Activated CD4-positive, alpha-beta memory T cell treated with anti-CD3 and anti-CD28 coated beads, Interleukin-2, amount 10 ng/mL, durations not matched to agents 7 days and 5 days (primary cell): ENCODE measurements at regions not wholly inside any gene's neighbourhood (a gene's known extent, or its start where the extent isn't known, plus 50 kb on each side); places are given as distances from the start of the nearest gene placed in this dataset.

Experiments used
- CTCF ChIA-PET: fragments of 350-600 bp; sonication (Branson Sonifier 250); formaldehyde crosslinking; loops from one replicate; lab custom pipeline; 2021; ENCODE audit warnings: antibody characterized with exemption, inconsistent platforms; lab: Charles Lee
- POLR2A ChIA-PET: fragments of 350-600 bp; sonication (Branson Sonifier 250); formaldehyde crosslinking; loops from one replicate; lab custom pipeline; 2021; ENCODE audit warnings: antibody characterized with exemption; lab: Charles Lee
- DNase-seq: peaks from one replicate; pipeline ENCODE4 v3.0.0-alpha.2; 2020
- H3K27ac Mint-ChIP-seq: one replicate; pipeline ENCODE4 v1.8.0; 2021; ENCODE audit warnings: mild to moderate bottlenecking, mixed read lengths
- H3K27me3 Mint-ChIP-seq: one replicate; pipeline ENCODE4 v1.8.0; 2021; ENCODE audit warnings: mixed read lengths
- H3K36me3 Mint-ChIP-seq: one replicate; pipeline ENCODE4 v1.8.0; 2021; ENCODE audit warnings: low read depth, mixed read lengths
- H3K4me1 Mint-ChIP-seq: one replicate; pipeline ENCODE4 v1.8.0; 2021; ENCODE audit warnings: mixed read lengths
- H3K4me3 Mint-ChIP-seq: one replicate; pipeline ENCODE4 v1.8.0; 2021; ENCODE audit warnings: mild to moderate bottlenecking, mixed read lengths
- H3K9me3 Mint-ChIP-seq: one replicate; pipeline ENCODE4 v1.8.0; 2021; ENCODE audit warnings: mixed read lengths

DNA sequence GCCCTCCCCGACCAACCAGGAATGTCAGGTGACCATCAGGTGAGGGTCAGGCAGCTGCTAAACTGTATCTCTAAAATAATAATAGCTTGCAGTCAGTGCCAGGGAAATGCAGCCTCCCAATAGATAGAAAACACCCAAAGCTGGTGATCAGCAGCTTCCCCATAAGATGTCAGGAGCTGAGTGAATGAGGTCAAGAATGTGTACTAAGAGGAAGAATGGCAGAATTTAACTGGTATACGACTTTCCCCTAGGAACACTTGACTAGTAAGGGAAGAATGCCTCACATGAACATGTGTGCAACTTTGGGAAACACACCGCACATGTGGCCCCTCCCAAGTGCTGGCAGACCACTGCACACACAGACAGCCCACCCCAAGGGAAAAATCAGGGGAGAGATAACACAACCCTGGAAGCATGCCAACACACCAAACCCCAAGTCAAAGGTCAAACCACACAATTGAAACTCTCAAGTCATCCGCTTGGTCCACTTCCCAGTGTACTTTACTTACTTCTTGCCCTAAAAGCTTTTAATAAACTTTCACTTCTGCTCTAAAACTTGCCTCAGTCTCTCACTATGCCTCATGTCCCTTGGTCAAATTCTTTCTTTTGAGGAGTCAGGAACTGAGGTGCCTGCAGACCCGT, 806.5 kb downstream of the OTOL1 start:
- Mint-ChIP-seq H3K27ac (no peak overlapping the region), H3K9me3 (no peaks in the 10 kb centered on the region), H3K36me3 (no peaks in the 10 kb centered on the region), H3K27me3 (no peaks in the 10 kb centered on the region), H3K4me1 (no peaks in the 10 kb centered on the region), H3K4me3 (no peak overlapping the region)
- DNase-seq: no peak
- ChIA-PET CTCF (no interaction called here), POLR2A (no interaction called here)

DNA sequence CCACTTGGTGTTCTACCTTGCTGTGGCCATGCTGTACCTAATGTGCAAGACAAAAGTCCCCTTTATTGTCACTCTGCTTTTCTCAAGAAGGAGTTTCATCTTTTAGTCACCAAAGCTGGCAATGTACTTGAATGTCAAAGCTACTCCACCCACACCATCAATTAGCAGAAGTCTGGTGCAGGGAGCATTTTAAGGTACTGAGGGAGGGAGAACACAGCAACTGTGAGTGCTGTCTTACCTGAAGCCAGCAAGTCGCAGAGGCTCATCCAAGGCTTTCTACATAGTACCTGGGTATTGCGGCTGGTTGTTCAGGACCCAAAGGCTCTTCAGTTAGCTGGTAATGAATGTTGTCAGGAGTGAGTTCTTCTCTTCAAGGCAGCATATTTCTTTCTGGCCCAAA, 820.4 kb downstream of the OTOL1 start:
- H3K27ac Mint-ChIP-seq: no peak overlapping the region
- POLR2A ChIA-PET: no interaction called here

GRCh38 chr3:162328649-162329048, 832.0 kb downstream of the OTOL1 start:
- no peak for DNase-seq
- Mint-ChIP-seq H3K27ac (no peak overlapping the region), H3K4me1 (no peaks in the 10 kb centered on the region), H3K4me3 (no peak overlapping the region), H3K27me3 (no peaks in the 10 kb centered on the region), H3K9me3 (peaks cover 8% of the 10 kb centered on the region), H3K36me3 (no peaks in the 10 kb centered on the region)
- POLR2A ChIA-PET: no interaction called here
- CTCF ChIA-PET: no interaction called here

More for the DNA sequence above, 820.4 kb downstream of the OTOL1 start:
- Mint-ChIP-seq H3K36me3 (no peaks in the 10 kb centered on the region), H3K9me3 (peaks cover 9% of the 10 kb centered on the region), H3K4me1 (no peaks in the 10 kb centered on the region), H3K4me3 (no peak overlapping the region), H3K27me3 (no peaks in the 10 kb centered on the region)
- DNase-seq: no peak
- CTCF ChIA-PET: no interaction called here

DNA sequence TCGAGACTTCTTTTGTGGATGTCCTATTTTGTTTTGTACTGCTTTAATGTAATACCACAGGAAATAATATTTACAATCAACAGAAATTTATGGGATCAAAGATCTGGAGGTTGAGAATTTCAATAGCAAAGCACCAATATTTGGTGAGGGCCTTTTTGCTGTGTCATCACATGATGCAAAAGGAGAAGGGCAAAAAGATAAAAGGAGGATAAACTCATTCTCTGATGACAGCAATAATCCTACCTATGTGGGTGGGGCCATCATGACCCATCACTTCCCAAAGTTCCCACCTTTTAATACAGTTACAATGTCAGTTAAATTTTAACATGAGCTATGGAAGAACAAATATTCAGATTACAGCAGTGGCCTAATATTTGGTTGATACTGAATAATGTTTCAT, 832.9 kb downstream of the OTOL1 start:
- no peak overlapping the region for H3K4me3 Mint-ChIP-seq
- POLR2A ChIA-PET: no interaction called here
- no peak overlapping the region for H3K27ac Mint-ChIP-seq
- H3K9me3 Mint-ChIP-seq: peaks cover 6% of the 10 kb centered on the region
- H3K4me1 Mint-ChIP-seq: no peaks in the 10 kb centered on the region
- CTCF ChIA-PET: no interaction called here
- DNase-seq: no peak
- H3K27me3 Mint-ChIP-seq: no peaks in the 10 kb centered on the region
- H3K36me3 Mint-ChIP-seq: no peaks in the 10 kb centered on the region

GRCh38 chr3:162332344-162332743, 835.7 kb downstream of the OTOL1 start:
- H3K4me3 Mint-ChIP-seq: no peak overlapping the region
- peaks cover 8% of the 10 kb centered on the region for H3K9me3 Mint-ChIP-seq
- H3K27me3 Mint-ChIP-seq: no peaks in the 10 kb centered on the region
- H3K4me1 Mint-ChIP-seq: no peaks in the 10 kb centered on the region
- H3K36me3 Mint-ChIP-seq: no peaks in the 10 kb centered on the region
- CTCF ChIA-PET: no interaction called here
- no peak overlapping the region for H3K27ac Mint-ChIP-seq
- POLR2A ChIA-PET: no interaction called here
- DNase-seq: no peak

DNA sequence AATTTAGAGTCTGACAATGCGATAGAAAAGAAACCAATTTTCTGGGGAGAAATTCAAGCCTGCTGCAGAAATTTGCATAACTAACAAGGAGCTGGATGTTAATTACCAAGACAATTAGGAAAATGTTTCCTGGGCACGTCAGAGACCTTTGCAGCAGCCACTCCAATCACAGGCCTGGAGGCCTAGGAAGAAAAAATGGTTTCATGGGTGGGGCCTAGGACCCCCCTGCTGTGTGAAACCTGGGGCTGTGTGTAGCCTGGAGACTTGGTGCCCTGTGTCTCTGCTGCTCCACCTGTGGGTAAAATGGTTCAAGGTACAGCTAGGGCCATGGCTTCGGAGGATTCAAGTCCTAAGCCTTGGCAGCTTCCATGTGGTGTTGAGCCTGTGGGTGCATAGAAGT, 837.9 kb downstream of the OTOL1 start:
- POLR2A ChIA-PET: no interaction called here
- Mint-ChIP-seq H3K9me3 (peaks cover 8% of the 10 kb centered on the region), H3K27me3 (no peaks in the 10 kb centered on the region)

GRCh38 chr3:162337630-162338029, 841.0 kb downstream of the OTOL1 start:
- Mint-ChIP-seq H3K27ac (no peak overlapping the region), H3K4me3 (no peak overlapping the region), H3K4me1 (no peaks in the 10 kb centered on the region), H3K9me3 (peaks cover 8% of the 10 kb centered on the region), H3K36me3 (no peaks in the 10 kb centered on the region), H3K27me3 (no peaks in the 10 kb centered on the region)
- ChIA-PET CTCF (no interaction called here), POLR2A (no interaction called here)
- DNase-seq: no peak

More for the DNA sequence above, 837.9 kb downstream of the OTOL1 start:
- no peak overlapping the region for H3K27ac Mint-ChIP-seq
- no peak overlapping the region for H3K4me3 Mint-ChIP-seq
- no peaks in the 10 kb centered on the region for H3K4me1 Mint-ChIP-seq
- CTCF ChIA-PET: no interaction called here
- DNase-seq: no peak
- no peaks in the 10 kb centered on the region for H3K36me3 Mint-ChIP-seq

DNA sequence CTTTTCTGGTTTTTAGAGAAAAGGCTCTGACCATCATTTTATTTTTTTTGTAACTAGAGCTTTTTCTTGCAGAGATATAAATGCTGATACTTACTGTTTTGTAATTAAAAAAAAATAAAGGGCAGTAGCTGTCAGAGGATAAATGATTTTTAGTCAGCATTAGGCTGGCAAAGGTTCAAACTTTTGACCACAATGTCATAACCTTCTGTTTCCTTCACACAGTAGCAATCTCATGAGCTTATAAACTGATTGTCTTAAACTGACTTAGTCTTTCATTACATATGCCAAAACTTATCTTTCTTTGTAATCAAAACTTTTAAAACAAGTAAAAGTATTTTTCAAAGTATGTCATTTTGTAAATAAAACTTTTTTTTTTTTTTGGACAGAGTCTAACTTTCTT, 841.9 kb downstream of the OTOL1 start:
- Mint-ChIP-seq H3K4me1 (no peaks in the 10 kb centered on the region), H3K27ac (no peak overlapping the region), H3K4me3 (no peak overlapping the region), H3K27me3 (no peaks in the 10 kb centered on the region), H3K9me3 (peaks cover 3% of the 10 kb centered on the region), H3K36me3 (no peaks in the 10 kb centered on the region)
- ChIA-PET POLR2A (no interaction called here), CTCF (no interaction called here)
- no peak for DNase-seq

GRCh38 chr3:162348912-162349311, 852.3 kb downstream of the OTOL1 start:
- peaks cover 5% of the 10 kb centered on the region for H3K9me3 Mint-ChIP-seq
- H3K4me3 Mint-ChIP-seq: no peak overlapping the region
- no peak for DNase-seq
- H3K36me3 Mint-ChIP-seq: no peaks in the 10 kb centered on the region
- POLR2A ChIA-PET: no interaction called here
- H3K27me3 Mint-ChIP-seq: no peaks in the 10 kb centered on the region
- H3K4me1 Mint-ChIP-seq: no peaks in the 10 kb centered on the region
- H3K27ac Mint-ChIP-seq: no peak overlapping the region
- CTCF ChIA-PET: no interaction called here

- Mint-ChIP-seq H3K4me3 (no peak overlapping the region), H3K27ac (no peak overlapping the region), H3K27me3 (no peaks in the 10 kb centered on the region), H3K4me1 (no peaks in the 10 kb centered on the region), H3K9me3 (peaks cover 2% of the 10 kb centered on the region), H3K36me3 (no peaks in the 10 kb centered on the region)
- no peak for DNase-seq
- ChIA-PET POLR2A (no interaction called here), CTCF (no interaction called here)
These were observed 856.8 kb downstream of the OTOL1 start for GRCh38 chr3:162353414-162353813.

GRCh38 chr3:162354356-162354755, 857.7 kb downstream of the OTOL1 start:
- no peaks in the 10 kb centered on the region for H3K27me3 Mint-ChIP-seq
- no peak for DNase-seq
- H3K36me3 Mint-ChIP-seq: no peaks in the 10 kb centered on the region
- ChIA-PET CTCF (no interaction called here), POLR2A (no interaction called here)
- no peaks in the 10 kb centered on the region for H3K4me1 Mint-ChIP-seq
- no peak overlapping the region for H3K4me3 Mint-ChIP-seq
- H3K9me3 Mint-ChIP-seq: peaks cover 2% of the 10 kb centered on the region
- H3K27ac Mint-ChIP-seq: no peak overlapping the region

GRCh38 chr3:162365066-162365719, 868.6 kb downstream of the OTOL1 start:
- DNase-seq: no peak
- no peak overlapping the region for H3K27ac Mint-ChIP-seq
- H3K4me1 Mint-ChIP-seq: no peaks in the 10 kb centered on the region
- H3K27me3 Mint-ChIP-seq: no peaks in the 10 kb centered on the region
- no peak overlapping the region for H3K4me3 Mint-ChIP-seq
- H3K36me3 Mint-ChIP-seq: no peaks in the 10 kb centered on the region
- POLR2A ChIA-PET: no interaction called here
- H3K9me3 Mint-ChIP-seq: peaks cover 3% of the 10 kb centered on the region
- CTCF ChIA-PET: no interaction called here

DNA sequence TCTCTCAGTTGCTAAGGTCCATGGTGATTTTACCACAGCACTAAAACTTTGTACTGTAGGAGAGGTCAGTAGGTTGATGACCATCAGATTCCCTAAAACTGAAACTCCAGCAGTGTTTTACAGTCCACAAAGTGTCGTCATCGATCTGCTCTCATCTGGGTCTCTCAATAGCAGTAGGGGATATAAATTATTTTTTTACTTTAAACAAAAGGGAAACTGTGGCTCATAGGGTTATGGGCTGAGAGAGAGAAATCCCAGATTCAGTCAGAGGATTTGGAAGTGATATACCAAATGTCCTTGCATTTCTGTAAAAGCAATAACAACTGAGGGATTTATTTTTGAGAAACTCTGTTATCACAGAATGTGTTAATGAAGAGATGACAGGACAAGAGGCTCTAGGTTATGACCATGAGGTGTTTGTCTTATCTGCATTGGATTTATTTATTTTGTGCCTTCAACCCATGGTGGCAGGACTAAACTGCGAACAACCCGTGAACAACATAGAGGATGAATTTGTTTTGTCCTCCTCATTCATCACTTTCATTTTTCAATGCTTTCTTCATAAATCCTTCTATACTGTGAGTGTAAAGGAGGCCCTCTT, 869.7 kb downstream of the OTOL1 start:
- Mint-ChIP-seq H3K27me3 (no peaks in the 10 kb centered on the region), H3K4me1 (no peaks in the 10 kb centered on the region), H3K9me3 (peaks cover 3% of the 10 kb centered on the region), H3K36me3 (no peaks in the 10 kb centered on the region), H3K4me3 (no peak overlapping the region), H3K27ac (no peak overlapping the region)
- DNase-seq: no peak
- ChIA-PET POLR2A (no interaction called here), CTCF (no interaction called here)
